Activated CD8-positive, alpha-beta memory T cell treated with anti-CD3 and anti-CD28 coated beads for 4 hours (primary cell): ENCODE measurements at regions not wholly inside any gene's neighbourhood (a gene's known extent, or its start where the extent isn't known, plus 50 kb on each side); places are given as distances from the start of the nearest gene placed in this dataset.
"Not testable (repeated sequence)": the region's sequence is repeated elsewhere in the genome, so short reads cannot be mapped to it uniquely, and the experiment has no call there.

Experiments used
- DNase-seq, 2 donors: peaks; one replicate each; pipeline ENCODE4 v3.0.0-alpha.2; 2020; ENCODE audit warnings: low read depth in 2 of 2

DNA sequence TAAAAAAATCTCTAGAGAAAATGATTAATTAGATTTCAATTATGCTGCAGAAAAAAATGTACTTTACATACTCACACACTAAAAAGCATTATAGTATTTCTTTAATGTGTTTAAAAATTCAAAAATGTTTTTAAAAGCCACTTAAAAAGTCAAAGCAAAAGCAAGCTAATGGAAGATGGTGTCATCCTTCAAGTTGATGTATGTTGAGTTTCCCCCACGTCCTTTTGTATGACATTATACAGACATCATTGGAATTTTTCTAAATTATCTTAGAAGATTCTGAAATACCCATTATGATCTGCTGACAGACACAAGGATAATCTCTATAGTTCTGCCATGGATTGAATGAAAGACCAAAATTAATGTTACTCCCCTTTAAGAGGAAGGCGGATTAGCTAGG, 393.7 kb upstream of the TENM3 start:
- DNase-seq, result no peak

DNA sequence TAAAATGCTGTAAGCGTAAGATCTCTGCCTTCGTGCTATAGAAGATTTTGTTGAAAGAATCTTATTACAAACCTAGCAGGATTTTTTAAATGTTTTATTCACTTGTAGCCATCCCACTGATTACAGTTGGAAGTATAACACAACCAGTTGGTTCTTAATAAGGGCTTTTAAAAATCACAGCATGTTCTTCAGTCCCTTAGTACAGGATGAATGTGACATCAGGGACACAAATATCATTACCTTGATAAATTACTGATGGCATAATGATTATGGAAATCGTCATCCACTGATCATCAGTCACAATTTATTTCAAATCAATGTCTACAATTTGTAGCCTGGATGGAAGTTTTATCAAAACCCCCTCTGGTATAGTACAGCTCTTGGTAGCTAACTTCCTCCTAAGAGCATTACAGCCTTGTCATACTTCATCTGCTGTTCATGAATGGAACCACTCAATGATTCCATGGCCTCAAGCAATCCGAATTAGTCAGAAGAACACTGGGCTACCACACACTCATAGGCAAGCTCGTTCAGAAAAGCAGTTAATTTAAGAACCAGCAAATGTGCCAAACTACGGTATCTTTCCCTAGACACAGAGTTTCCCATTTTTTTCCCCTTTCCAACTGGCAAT, 389.2 kb upstream of the TENM3 start:
- DNase-seq, result no peak

DNA sequence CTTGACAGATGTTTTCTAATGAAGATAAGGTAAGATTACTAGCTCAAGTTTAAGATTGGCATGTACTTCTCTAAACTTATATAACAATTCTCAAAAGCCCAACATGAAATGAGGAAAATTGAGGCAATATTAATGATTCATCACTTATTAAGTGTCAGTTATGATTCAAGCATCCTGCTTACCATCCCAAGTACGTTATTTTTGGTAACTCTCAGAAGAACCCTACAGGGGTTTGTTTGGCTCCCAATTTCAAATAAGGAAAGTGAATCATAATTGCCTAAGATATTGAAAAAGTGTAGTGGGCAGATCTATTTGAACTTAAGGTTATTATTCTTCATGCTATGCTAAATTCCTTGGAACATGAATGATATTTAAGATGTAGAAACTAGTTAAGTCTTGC, 387.9 kb upstream of the TENM3 start:
- no peak for DNase-seq

DNA sequence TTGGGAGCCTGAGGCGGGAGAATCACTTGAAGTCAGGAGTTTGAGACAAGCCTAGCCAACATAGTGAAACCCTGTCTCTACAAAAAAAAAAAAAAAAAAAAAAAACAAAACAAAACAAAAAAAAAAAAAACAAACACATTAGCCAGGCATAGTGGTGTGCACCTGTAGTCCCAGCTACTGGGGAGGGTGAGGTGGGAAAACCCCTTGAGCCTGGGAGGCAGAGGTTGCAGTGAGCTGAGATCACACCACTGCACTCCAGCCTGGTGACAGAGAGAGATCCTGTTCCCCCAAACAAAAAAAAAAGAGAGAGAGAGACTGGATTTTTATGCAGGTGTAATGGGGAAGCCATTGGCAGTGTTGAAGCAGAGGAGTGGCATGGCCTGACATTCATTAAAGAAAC, 385.7 kb upstream of the TENM3 start:
- not testable (repeated sequence) for DNase-seq

DNA sequence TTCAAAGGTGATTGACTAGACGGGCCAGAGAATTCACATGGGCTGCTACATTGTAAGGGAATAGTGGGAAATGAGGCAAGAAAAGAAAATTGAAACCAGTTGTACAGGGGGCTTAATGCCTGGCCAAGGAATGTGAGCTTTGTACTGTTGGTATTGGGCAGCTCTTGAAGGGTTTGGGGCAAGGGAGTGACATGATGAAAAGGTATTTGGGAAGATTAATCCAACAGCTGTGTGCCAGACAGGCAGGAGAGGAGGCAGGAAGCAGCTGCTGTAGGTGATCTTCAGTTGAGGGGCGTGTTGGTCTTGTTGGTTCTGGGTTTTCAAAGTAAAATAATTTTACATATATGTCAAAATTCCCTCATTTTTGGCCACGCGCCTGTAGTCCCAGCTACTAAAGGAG, 384.5 kb upstream of the TENM3 start:
- DNase-seq, result no peak

DNA sequence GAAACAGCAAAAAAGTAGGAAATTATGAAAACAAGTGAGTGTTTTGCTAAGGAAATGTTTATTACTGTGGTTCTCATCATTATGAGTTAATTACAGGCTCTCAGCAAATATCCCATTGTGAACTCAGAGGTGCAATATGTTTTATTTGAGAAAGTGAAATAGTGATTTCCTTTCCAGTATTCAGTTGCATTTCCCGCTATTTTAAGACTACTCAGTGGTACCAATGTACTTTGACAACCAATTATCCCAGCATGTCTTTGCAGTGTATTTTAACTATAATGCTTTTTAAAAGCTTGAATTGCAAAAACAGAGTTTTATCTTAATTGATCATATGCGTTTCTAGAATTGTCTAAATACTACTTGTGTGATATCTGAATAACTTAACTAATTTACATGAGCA, 383.8 kb upstream of the TENM3 start:
- DNase-seq, result no peak

DNA sequence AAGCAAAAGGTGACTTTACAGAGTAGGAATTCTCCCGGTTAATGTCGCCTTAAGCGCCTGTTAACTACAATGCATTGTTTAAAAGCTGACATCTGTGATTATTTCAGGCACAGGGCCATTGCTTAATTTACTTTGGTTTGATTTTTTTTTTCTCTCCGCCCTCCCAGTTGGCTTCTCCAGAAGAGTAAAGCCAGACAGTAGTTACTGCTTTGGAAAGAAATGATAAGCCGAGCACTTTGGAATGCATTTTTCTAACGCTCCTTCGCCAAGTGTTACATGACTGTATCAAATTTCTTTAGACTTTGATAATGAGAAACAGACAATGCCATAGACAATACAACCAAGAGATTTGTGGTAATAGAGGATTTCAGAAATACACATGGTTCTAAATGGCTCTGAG, 383.0 kb upstream of the TENM3 start:
- no peak for DNase-seq

DNA sequence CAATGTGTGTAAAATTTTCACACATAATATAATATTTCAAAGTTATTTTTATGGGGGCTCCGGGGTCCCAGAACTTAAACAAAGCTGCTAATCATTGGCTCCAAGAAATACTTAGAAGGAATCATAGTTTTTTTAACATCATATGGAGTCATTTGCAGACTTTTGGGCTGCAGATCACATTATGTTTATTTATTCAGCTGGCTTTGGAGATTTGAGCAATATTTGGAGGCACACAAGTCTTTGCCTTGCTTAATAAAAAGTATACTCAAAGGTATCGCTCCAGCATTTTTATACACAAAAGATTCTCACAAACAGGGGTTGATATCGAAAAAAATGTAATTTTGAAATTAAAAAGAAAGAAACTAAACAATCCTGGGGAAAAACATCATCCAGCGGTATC, 382.5 kb upstream of the TENM3 start:
- DNase-seq, result no peak

DNA sequence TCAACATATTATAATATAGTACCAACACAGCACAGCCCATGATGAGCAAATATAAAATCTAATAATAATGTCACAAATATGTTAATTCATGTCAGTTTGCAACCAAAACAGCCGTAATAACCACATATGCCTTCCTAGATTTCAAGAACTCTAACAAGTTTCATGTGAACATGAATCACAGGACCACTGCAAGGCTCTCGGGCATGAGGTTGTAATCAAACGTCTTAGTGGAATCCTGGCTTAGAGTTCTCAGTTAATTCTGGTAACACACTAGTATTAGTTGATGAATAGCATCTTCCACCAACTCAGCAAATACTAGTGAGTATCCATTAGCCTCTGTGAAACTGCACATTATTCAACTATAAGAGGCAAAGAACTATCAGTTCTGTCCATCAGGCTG, 379.3 kb upstream of the TENM3 start:
- DNase-seq, result no peak

DNA sequence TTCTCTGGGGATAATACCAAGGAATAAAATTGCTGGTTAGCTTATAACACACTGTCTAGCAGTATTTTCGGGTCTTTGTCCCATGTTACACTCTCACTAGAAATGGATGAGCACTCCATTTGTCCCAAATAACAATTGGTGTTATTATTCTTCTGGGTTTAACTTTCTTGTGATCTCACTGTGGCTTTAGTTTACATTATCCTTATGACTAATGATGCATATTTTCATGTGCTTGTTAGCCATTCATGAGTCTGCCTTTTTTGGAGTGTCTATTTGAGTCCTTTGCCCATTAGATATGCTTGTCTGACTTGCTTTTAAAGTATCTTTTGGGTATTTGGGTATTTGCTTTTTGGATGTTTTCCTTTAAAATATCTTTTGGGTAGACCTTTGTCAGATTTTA, 372.9 kb upstream of the TENM3 start:
- DNase-seq, result no peak

DNA sequence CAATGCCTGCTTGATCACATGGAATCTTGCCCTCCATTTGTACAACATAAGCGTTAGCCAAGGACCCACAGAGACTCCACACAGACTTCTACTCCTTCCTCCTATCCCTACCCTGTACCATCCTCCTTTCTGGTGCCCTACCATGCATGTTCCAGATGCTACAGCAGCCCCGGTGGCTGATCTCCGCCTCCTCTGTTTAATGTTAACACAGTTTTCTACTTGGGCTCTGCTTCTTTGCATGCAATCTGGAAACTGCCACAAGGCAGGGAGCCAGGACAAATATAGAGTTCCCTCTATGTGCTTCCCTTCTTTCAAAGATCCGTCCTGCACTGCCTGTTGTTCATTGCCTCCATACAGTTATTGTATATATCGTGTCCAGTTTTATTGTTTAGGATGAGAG, 368.6 kb upstream of the TENM3 start:
- no peak for DNase-seq

DNA sequence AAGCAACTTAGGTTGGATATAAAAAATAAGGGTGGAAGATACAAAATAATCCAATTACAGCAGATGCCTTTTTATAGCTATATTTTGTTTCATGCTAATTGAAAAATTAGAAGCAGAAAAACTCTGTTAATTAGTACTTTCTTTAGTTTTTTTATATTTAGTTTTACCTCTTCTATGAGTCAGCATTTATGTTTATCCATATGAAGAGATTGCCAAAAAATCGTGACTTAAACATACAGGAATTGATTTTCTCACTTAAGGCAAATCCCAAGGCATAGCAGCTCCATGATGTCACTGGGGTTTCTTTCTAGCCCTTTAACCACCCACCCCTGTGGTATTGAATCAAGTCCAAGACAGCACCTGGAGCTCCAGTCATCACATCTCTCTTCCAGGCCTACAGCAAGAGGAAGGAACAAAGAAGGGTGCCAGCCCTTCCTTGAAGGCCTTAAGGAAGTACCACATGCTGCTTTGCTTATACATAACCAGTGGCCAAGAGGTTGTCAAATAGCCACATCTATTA, 365.8 kb upstream of the TENM3 start:
- no peak for DNase-seq

DNA sequence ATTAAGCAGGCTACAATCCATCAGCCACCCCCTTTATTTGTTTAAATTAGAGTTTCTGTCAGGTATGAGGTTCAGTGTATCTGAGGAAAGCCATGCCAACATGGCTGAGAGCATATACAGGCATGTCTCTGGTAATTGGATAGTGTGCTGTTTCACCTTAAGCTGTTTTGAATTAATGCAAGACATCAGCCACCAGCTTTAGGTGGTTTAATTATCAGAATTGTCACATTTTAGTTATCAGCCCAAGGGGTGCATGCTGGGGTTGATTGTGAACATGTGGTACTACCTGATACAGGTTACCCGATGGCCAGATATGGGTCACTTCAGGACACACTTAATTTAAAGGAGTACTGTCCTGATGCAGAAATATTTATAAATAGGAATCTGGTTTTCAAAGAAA, 353.2 kb upstream of the TENM3 start:
- DNase-seq, result no peak

DNA sequence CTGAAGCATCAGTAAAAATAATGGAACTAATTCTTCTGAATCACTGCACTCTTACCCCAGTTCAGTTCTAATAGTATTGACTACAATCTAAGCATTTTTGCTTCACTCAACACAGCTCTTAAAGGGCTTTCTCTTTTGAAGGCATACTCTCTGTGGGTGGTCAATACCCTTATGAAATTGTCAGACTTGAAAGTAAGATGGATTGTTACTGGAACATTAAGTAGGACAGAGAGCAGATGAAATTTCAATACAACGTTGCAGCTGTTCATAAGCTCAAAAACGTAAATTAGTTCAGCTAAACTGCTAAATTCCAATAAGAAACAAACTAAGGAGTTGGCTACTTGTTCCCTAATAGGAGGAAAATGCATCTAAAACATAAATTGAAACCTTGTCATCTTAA, 352.3 kb upstream of the TENM3 start:
- no peak for DNase-seq

DNA sequence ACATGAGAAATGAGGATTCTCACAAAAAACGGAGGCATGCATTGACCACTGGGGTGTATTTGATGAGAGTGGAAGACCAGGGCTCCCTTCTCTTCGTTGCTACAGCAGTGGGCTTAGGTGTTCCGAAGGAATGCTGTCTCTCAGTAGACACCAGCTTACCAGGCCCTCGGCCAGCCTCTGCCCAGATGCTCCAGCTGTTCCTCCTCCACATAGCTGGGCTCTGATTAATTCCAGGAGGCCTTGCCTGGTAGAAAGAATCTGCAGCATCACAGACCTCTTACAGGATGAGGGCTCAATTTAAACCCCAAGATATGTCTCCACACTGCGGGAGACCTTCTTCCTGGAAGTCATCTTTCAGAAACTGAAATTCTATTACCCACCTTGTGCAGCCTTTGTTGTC, 346.6 kb upstream of the TENM3 start:
- DNase-seq, result no peak

DNA sequence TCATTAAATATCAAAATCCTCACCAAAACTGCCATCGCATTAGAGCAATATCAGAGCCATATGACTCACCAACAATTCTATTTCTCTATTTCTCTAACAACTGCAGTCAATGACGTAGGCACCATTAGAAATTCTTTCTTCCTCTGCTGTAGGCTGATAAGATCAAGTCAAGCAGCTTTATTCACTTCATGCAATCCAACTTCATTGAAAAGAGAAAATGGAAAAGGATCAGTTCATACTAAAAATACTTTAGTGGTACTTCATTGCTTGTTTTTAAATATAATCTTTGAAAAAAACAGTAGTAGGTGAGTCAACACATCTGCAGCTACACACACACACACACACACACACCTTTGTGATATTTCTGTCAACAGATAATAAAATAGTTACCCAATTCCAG, 345.3 kb upstream of the TENM3 start:
- DNase-seq, result no peak

DNA sequence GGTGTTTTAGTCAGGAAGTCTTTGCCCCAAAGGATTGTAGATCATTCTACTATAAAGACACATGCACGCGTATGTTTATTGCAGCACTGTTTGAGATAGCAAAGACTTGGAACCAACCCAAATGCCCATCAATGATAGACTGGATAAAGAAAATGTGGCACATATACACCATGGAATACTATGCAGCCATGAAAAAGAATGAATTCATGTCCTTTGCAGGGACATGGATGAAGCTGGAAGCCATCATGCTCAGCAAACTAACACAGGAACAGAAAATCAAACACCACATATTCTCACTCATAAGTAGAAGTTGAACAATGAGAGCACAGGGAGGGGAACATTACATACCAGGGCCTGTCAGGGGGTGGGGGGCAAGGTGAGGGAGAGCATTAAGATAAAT, 340.8 kb upstream of the TENM3 start:
- DNase-seq, result not testable (repeated sequence)

DNA sequence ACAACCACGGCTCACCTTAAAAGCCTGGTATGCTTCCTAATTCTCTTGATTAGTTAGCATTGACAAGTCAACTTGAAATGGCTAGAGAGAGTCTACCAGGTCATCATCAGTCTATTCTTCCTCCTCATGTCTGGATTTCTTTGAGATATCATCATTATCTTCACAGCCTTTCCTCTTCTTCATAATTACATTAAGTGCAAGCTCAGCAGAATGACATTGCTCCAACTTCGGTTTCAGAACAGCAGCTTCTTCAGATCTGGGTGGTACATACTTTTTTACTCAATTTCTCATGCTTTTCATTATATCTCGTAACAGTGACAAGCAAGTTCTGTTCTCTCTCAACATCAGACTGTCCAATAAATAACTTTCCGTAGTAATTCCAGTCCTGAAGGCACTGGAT, 337.5 kb upstream of the TENM3 start:
- DNase-seq, result no peak

DNA sequence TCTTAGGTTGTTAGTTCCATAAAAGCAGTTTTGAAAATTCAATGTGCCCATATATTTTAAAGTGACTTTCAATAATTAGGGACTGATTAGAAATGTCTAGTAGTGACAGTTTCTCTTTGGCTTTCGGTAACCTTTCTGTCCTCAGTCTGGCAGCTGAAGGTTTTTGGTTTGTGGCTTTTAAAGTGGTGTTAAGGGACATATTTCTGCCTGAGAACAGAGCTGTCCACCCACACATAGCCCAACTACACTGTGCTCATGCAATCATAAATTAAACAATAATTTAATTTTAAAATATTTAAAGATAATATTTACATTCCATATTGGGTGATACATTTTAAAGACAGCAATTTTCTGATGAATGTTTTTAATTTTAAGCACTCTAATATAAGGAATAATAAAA, 335.0 kb upstream of the TENM3 start:
- DNase-seq, result no peak

DNA sequence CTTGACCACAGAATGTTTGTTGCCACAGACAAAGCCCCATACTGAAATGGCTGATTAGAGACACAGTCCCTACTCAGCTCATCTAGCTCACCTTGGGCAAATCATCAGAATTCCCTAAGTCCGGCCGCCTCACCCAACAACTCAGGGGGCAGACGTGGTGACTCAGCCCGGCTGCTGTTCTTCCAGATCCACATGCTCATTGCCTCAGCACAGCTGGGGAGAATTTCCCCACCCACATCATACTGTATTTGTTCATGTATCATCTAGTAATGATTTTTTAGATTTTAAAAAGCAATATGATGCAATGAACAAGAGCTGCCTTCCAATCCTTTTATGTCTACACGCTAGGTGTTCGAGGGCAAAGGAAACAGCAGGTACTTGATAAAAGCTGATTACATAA, 333.8 kb upstream of the TENM3 start:
- DNase-seq, result no peak

DNA sequence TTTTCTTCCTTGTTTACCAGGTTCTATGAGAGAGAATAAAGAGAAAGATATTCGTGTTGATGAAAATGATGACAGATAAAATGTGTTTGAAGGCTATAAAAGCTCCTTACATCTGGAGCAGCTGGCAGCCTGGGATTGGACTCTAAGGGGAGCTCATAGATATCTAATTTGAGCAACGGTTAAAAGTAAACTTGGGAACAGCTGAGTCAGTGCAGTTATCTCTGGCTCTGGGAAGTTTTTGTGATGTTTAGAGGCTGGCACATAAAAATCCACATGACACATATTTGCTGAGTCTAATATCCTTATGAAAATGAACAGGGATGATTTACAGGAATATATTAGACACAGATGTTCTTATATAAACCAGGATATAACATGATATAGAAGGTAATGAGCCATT, 331.8 kb upstream of the TENM3 start:
- DNase-seq, result no peak

DNA sequence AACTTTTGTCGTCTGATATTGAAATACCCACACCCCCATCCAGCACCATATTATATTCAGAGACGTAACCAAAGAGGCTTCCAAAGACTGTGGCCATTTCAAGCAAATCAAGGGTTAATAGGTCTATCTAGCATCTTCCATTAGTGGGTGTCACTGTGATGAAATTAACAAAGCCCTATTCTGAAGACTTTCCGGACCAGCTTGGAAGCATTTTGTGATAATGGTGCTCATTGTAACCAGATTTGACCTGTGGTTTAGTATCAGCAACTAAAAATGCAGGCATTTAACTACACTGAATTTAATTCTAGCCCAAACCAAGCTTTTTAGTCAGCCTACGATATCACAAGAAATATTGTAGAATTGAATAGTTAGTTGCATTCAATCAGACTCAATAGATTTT, 309.7 kb upstream of the TENM3 start:
- DNase-seq, result no peak

DNA sequence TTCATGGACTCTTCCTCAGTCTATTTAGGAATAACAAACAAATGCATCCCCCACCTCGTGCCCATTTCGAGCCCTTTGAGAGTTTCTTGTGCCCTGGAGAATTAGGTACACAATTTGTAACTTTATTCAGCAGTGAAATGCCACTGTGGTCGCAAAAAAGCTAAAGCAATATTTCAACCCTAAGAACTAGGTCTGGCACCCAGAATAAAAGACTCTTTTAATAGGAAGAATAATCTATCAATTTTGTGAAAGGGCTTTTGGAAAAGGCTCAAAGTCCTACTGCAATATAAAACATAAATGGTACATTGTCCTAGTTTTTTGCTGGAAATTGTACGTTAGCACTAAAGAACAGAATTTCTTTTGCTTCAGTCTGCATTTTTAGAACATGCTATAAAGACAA, 304.6 kb upstream of the TENM3 start:
- no peak for DNase-seq

DNA sequence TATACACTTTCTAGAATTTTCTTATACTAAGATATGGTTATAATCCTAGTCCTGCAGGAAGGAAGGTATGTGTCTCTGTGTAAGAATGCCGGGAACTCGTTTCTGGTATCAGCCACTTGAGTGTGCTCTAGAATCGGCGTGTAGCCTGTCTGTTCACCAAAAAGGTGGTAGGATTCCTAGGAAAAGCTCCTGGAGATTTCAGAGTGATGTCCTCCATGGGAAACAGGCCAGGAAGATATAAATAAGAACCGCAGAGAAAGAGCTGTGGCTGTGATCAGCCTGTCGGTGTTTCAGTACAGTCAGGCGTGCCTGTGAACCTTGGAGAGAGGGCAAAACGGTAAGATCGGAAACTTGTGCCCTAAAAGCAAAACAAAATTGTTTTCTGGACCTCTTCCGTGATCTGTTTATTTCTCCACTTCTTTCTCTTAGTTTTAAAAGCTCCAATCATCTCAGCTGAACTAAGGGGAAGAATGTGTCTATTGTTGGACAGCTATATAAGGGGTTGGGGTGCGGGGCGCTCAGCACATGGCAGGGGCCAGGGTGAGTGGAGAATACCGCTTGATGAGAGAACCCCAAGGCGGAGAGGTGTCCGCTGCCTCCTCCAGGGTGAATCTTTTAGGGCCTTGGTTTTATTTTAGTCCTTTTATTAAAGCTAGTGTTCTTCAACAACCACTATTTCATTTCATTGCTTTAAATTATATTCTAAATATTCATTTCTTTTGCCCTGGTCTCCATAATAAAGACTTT, 303.8 kb upstream of the TENM3 start:
- DNase-seq, result no peak
